ENCODE measurements at regions not wholly inside any gene's neighbourhood (a gene's known extent, or its start where the extent isn't known, plus 50 kb on each side); places are given as distances from the start of the nearest gene placed in this dataset.

- TF ChIP-seq CTCF (IDR thresholded peaks at IDR 0.05), result no peak
- no peak for TF ChIP-seq EP300 (IDR thresholded peaks at IDR 0.05)
Measured at GRCh38 chr7:115363916-115364315, 442.0 kb downstream of the MDFIC start.

Measured in ovary (tissue), 3 donors.